ENCODE measurements at regions not wholly inside any gene's neighbourhood (a gene's known extent, or its start where the extent isn't known, plus 50 kb on each side); places are given as distances from the start of the nearest gene placed in this dataset.
"Not testable (repeated sequence)": the region's sequence is repeated elsewhere in the genome, so short reads cannot be mapped to it uniquely, and the experiment has no call there.

DNA sequence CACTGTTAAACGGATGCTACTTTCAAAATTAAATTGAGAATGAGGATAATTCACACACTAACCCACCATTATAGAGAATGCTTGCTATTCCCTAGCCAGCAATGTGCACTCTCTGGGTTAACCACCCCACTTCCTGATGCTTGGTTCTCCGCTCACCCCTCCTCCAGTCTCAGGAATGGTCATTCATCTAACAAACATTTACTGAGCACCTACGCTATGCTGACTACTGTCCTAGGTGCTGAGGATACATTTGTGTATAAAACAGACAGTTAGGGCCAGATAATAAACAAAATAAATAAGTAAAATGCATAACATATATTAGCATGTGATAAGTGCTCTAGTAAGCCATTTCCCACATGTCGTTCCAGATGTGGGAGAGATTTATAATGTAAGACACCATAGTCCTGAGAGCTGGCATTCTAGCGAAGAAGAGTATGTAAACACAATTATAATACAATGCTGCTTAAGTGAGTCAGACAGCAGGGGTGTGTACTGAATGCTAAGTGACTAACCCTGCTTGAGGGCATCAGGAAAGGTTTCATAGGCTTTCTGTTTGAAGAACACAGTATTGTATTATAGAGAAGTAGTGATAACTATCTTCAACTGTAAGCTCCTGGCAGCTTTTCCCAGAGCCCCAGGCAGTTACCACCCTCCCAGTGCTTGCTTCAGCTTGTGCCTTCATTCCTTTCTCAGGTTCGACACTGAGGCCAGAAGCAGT, 126.7 kb upstream of the CACHD1 start:
- peak; percentile 72 for TF ChIP-seq JUND (IDR thresholded peaks at IDR 0.05; ENCODE audit: low read depth)
- peak; percentile 11 to 95 for DNase-seq (ENCODE audit: low read depth in 1 of 2, low spot score in 1 of 2)
- in situ Hi-C loops (cut with HindIII; ENCODE audit: low pct_unique_long_range_greater_than_20kb, low sequenced_read_pairs): no loop called here

DNA sequence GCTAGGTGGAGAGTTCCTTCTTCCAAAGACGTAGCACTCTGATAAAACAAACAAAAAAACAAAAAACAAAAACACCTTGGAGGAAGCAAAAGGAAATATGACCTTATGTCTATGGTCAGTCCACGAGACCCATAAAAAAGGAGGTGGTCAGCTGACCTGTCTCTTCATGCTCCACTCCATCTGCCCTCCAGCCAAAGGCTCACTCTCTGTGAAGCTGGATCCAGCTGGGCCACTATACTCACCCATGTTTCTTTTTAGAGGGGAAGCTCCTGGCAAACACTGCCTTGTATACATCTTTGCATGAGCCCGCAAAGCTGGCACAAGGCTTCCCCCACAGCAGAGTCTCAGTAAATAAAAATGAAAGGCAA, 126.1 kb upstream of the CACHD1 start:
- in situ Hi-C loops (cut with HindIII; ENCODE audit: low pct_unique_long_range_greater_than_20kb, low sequenced_read_pairs): no loop called here
- no peak for TF ChIP-seq JUND (IDR thresholded peaks at IDR 0.05; ENCODE audit: low read depth)
- no peak for DNase-seq (ENCODE audit: low read depth in 1 of 2, low spot score in 1 of 2)

DNA sequence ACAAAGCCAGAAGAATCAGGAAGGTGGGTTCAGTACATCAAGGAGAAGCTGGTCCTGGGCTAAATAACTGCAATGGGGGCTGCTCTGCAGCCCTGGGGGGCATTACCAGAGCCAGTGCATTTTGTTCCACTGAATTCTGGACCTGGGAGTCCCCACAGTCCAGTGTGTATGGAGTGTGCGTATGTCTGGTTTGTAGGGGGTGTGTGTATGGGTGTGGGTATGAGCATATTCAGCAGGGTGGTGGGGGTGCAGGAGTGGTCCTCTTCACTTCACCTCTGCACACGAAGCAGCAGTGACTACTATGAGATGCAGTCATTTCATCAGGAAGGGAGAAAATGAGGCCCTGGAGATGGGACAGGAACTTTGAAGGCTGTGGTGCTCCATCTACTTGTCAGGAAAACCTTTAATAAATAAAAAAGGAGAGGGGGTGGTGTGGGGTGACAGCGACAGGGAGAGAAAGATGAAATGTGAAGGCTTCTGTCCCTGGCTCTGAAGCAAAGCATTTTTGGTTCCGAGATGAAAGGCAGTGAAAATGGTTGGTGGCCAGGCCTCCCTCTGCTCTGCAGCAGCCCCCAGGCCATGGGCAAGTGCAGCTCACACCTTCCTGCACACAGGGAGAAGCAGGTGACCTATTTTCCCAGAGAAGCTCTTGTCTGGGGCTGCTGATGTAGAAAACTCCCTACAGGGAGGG, 121.5 kb upstream of the CACHD1 start:
- in situ Hi-C loops (cut with HindIII; ENCODE audit: low pct_unique_long_range_greater_than_20kb, low sequenced_read_pairs): no loop called here
- DNase-seq (ENCODE audit: low read depth in 1 of 2, low spot score in 1 of 2): no peak
- no peak for TF ChIP-seq JUND (IDR thresholded peaks at IDR 0.05; ENCODE audit: low read depth)

- no peak for TF ChIP-seq JUND (IDR thresholded peaks at IDR 0.05; ENCODE audit: low read depth)
- no peak for DNase-seq (ENCODE audit: low read depth in 1 of 2, low spot score in 1 of 2)
- in situ Hi-C loops (cut with HindIII; ENCODE audit: low pct_unique_long_range_greater_than_20kb, low sequenced_read_pairs): no loop called here
Measured at GRCh38 chr1:64348961-64349648, 120.8 kb upstream of the CACHD1 start.

DNA sequence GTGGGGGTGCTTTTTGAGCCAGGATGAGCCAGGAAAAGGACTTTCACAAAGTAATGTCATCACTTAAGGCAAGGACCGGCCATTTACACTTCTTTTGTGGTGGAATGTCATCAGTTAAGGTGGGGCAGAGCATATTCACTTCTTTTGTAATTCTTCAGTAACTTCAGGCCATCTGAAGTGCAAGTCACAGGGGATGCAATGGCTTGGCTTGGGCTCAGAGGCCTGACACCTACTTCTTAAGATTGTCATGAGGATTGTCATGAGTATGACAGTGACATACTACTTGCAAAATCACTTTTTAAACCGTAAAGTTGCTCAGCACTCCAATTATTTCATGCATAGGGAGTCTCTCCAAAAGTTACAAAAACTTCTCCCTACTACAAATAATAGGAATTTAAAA, 114.4 kb upstream of the CACHD1 start:
- DNase-seq (ENCODE audit: low read depth in 1 of 2, low spot score in 1 of 2); in situ Hi-C loops (cut with HindIII; ENCODE audit: low pct_unique_long_range_greater_than_20kb, low sequenced_read_pairs): not testable (repeated sequence)

DNA sequence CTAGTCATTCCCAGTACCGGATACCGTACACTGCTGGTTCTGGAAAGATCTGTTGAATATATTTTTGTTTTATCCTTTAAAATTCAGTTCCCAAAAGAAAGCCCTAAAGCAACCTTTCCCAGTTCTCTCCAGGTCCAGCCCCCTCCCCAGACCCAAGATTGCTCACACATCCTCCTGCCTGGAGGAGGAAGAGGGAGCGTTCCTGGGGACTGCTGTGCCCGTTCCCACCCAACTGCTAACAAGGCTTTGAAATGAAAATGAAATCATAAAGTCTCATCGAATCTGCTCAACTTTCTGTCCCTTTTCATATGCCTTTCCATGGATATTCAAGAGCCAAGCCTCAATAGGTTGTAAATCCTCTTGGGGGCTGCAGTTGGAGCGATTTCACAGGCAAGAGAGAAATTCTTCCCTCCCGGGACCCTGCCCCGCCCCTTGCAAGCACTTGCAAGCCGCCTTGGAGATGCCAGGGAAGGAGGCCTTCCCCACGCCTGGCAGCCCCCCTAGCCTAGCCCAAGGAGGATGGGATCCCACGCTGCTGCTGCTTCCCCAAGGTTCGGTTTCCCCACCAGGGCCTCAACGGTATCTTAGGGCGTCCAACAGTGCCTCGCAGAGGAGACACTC, 113.2 kb upstream of the CACHD1 start:
- TF ChIP-seq JUND (IDR thresholded peaks at IDR 0.05; ENCODE audit: low read depth): no peak
- DNase-seq (ENCODE audit: low read depth in 1 of 2, low spot score in 1 of 2): no peak
- in situ Hi-C loops (cut with HindIII; ENCODE audit: low pct_unique_long_range_greater_than_20kb, low sequenced_read_pairs): no loop called here

- TF ChIP-seq JUND (IDR thresholded peaks at IDR 0.05; ENCODE audit: low read depth): no peak
- in situ Hi-C loops (cut with HindIII; ENCODE audit: low pct_unique_long_range_greater_than_20kb, low sequenced_read_pairs): no loop called here
- DNase-seq (ENCODE audit: low read depth in 1 of 2, low spot score in 1 of 2): no peak
Measured at GRCh38 chr1:64357422-64357821, 112.5 kb upstream of the CACHD1 start.

GRCh38 chr1:64358692-64359091, 111.2 kb upstream of the CACHD1 start:
- in situ Hi-C loops (cut with HindIII; ENCODE audit: low pct_unique_long_range_greater_than_20kb, low sequenced_read_pairs): no loop called here
- no peak for TF ChIP-seq JUND (IDR thresholded peaks at IDR 0.05; ENCODE audit: low read depth)
- no peak for DNase-seq (ENCODE audit: low read depth in 1 of 2, low spot score in 1 of 2)

DNA sequence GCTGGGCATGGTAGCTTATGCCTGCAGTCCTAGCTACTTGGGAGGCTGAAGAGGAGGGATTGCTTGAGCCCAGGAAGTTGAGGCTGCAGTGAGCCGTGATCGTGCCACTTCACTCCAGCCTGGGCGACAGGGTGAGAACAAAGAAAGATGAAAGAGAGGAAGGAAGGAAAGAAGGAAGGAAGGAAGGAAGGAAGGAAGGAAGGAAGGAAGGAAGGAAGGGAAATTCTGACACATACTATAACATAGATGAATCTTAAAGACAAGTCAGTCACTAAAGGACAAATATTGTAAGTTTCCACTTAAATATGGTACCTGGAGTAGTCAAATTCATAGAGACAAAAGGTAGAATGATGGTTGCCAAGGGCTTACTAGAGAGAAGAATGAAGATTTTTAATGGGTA, 108.0 kb upstream of the CACHD1 start:
- in situ Hi-C loops (cut with HindIII; ENCODE audit: low pct_unique_long_range_greater_than_20kb, low sequenced_read_pairs): no loop called here
- no peak for TF ChIP-seq JUND (IDR thresholded peaks at IDR 0.05; ENCODE audit: low read depth)
- no peak for DNase-seq (ENCODE audit: low read depth in 1 of 2, low spot score in 1 of 2)

- no peak for TF ChIP-seq JUND (IDR thresholded peaks at IDR 0.05; ENCODE audit: low read depth)
- no peak for DNase-seq (ENCODE audit: low read depth in 1 of 2, low spot score in 1 of 2)
- in situ Hi-C loops (cut with HindIII; ENCODE audit: low pct_unique_long_range_greater_than_20kb, low sequenced_read_pairs): no loop called here
Measured at GRCh38 chr1:64363111-64363510, 106.8 kb upstream of the CACHD1 start.

DNA sequence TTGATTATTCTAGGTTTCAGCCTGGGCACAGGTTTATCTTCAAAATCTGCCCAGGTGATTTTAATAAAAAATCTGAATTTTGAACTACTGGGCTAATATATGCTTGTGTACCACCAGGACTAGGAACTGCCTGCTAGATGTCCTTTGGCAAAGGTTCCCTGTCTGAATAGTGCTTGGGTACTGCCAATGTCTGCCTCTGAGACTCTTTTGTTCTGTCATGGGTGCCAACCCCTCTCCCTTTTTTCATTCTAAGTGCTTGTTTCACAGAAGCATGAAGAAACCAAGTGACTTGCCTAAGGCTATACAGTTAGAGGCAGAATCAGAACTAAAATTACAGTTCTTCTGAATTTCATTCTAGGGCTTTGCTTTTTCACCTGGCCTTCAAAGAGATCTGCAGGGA, 106.3 kb upstream of the CACHD1 start:
- TF ChIP-seq JUND (IDR thresholded peaks at IDR 0.05; ENCODE audit: low read depth): no peak
- in situ Hi-C loops (cut with HindIII; ENCODE audit: low pct_unique_long_range_greater_than_20kb, low sequenced_read_pairs): no loop called here

GRCh38 chr1:64366821-64367220, 103.1 kb upstream of the CACHD1 start:
- TF ChIP-seq JUND (IDR thresholded peaks at IDR 0.05; ENCODE audit: low read depth): no peak
- DNase-seq (ENCODE audit: low read depth in 1 of 2, low spot score in 1 of 2): no peak
- in situ Hi-C loops (cut with HindIII; ENCODE audit: low pct_unique_long_range_greater_than_20kb, low sequenced_read_pairs): no loop called here

More for the DNA sequence above, 106.3 kb upstream of the CACHD1 start:
- DNase-seq (ENCODE audit: low read depth in 1 of 2, low spot score in 1 of 2): no peak

DNA sequence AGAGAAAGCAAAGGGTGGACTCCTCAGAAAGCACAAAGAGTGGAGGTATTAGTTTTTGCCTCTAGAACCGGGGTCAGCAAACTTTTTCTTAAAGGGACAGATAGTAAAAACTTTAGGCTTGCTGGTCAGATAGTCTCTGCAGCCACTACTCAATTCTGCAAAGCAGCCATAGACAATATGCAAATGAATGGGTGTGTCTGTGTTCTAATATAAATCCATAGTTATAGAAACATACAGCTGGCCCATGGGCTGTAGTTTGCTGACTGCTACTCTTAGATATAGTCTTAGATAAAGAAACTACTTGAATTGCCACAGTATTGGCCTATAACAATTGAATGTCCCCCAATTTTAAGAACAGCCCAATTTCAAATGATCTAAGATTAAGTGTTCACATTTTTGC, 101.6 kb upstream of the CACHD1 start:
- TF ChIP-seq JUND (IDR thresholded peaks at IDR 0.05; ENCODE audit: low read depth): no peak
- no peak for DNase-seq (ENCODE audit: low read depth in 1 of 2, low spot score in 1 of 2)
- in situ Hi-C loops (cut with HindIII; ENCODE audit: low pct_unique_long_range_greater_than_20kb, low sequenced_read_pairs): no loop called here

Data from T47D (cell line).